Common myeloid progenitor, CD34-positive (primary cell): ENCODE measurements at regions not wholly inside any gene's neighbourhood (a gene's known extent, or its start where the extent isn't known, plus 50 kb on each side); places are given as distances from the start of the nearest gene placed in this dataset.

ENCODE experiments used
- CTCF ChIA-PET: fragments of 350-600 bp; sonication (Branson Sonifier 250); formaldehyde crosslinking; loops from one replicate; lab custom pipeline; 2021; ENCODE audit warnings: antibody characterized with exemption; lab: Charles Lee
- POLR2A ChIA-PET: fragments of 350-600 bp; sonication (Branson Sonifier 250); formaldehyde crosslinking; loops from one replicate; lab custom pipeline; 2021; ENCODE audit warnings: antibody characterized with exemption; lab: Charles Lee
- DNase-seq, 3 donors: peaks; one replicate each; pipeline versions ENCODE4 v3.0.0 to v3.0.0-alpha.2; 2013
- H3K27ac ChIP-seq, 2 experiments: 1 replicate in 1 of 2; 2 replicates in 1 of 2; pipeline ENCODE4 v1.7.0; 2013; ENCODE audit warnings: inconsistent platforms in 2 of 2, low read length in 2 of 2, mild to moderate bottlenecking in 2 of 2, low read depth in 1 of 2, moderate library complexity in 1 of 2; ENCODE audit not compliant: severe bottlenecking in 2 of 2, insufficient read depth in 1 of 2, poor library complexity in 1 of 2
- H3K27me3 ChIP-seq, 5 experiments: replicated peaks in 2 of 5; 1 replicate in 3 of 5; 2 replicates in 2 of 5; pipeline versions ENCODE4 v1.6.1 to v1.7.0; 2013; ENCODE audit warnings: low read length in 4 of 5, mild to moderate bottlenecking in 2 of 5, moderate library complexity in 2 of 5, inconsistent platforms in 1 of 5; ENCODE audit not compliant: insufficient read depth in 5 of 5, control insufficient read depth in 4 of 5
- H3K36me3 ChIP-seq, 4 experiments: 1 replicate in 2 of 4; 2 replicates in 2 of 4; pipeline versions ENCODE4 v1.6.1 to v1.7.0; 2013; ENCODE audit warnings: low read length in 3 of 4, control low read depth in 1 of 4, mild to moderate bottlenecking in 1 of 4; ENCODE audit not compliant: control insufficient read depth in 4 of 4, insufficient read depth in 4 of 4
- H3K4me1 ChIP-seq, 4 experiments: 1 replicate in 3 of 4; 2 replicates in 1 of 4; pipeline versions ENCODE4 v1.6.1 to v1.7.1; 2013; ENCODE audit warnings: low read length in 3 of 4, mild to moderate bottlenecking in 3 of 4, control low read depth in 1 of 4, inconsistent platforms in 1 of 4, moderate library complexity in 1 of 4; ENCODE audit not compliant: control insufficient read depth in 4 of 4, insufficient read depth in 4 of 4; ENCODE audit errors: control extremely low read depth in 1 of 4
- H3K4me3 ChIP-seq, 7 experiments: 1 replicate in 4 of 7; 2 replicates in 3 of 7; pipeline versions ENCODE4 v1.5.1 to v1.7.0; 2013; ENCODE audit warnings: mild to moderate bottlenecking in 7 of 7, low read length in 6 of 7, moderate library complexity in 6 of 7, inconsistent platforms in 2 of 7, low read depth in 2 of 7, control low read depth in 1 of 7; ENCODE audit not compliant: insufficient read depth in 4 of 7, control insufficient read depth in 1 of 7; ENCODE audit errors: extremely low read depth in 1 of 7
- H3K9me3 ChIP-seq, 5 experiments: 1 replicate in 4 of 5; 2 replicates in 1 of 5; pipeline versions ENCODE4 v1.6.1 to v1.7.1; 2013; ENCODE audit warnings: low read length in 4 of 5, mild to moderate bottlenecking in 2 of 5, inconsistent platforms in 1 of 5, low read depth in 1 of 5, moderate library complexity in 1 of 5; ENCODE audit not compliant: control insufficient read depth in 4 of 5, insufficient read depth in 2 of 5; ENCODE audit errors: control extremely low read depth in 1 of 5
- WGBS: methylation state at CpG from one replicate; pipeline ENCODE4 v1.1.5; 2013; ENCODE audit not compliant: insufficient coverage; 5-methylcytosine and 5-hydroxymethylcytosine counted together

DNA sequence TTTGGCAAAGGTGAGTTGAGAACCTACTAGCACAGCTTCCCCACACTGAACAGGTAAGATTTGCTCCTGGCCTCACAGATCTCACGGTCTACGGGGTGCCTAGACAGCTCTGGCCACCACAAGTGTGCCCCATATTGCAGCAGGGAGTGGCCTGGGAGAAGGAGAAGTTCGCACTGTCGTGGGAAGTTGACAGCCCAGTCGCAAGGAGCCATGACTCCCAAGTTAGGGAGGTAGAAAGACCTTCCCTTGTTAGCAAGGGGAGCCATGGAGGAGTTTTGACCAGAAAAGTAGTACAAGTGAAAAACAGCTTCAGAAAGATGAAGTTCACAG lies 316.3 kb downstream of the BCL11B start:
- ChIA-PET CTCF (no interaction called here), POLR2A (no interaction called here)
- Histone ChIP-seq H3K36me3 (no peaks in the 10 kb centered on the region), H3K4me3 (no peak overlapping the region), H3K4me1 (no peaks in the 10 kb centered on the region), H3K27me3 (peaks cover 0 to 2% (median 0%) of the 10 kb centered on the region in 5 experiments), H3K27ac (no peak overlapping the region), H3K9me3 (no peaks in the 10 kb centered on the region)
- 92% methylated on average over 3 of the region's 5 CpGs for WGBS
- DNase-seq = no peak

DNA sequence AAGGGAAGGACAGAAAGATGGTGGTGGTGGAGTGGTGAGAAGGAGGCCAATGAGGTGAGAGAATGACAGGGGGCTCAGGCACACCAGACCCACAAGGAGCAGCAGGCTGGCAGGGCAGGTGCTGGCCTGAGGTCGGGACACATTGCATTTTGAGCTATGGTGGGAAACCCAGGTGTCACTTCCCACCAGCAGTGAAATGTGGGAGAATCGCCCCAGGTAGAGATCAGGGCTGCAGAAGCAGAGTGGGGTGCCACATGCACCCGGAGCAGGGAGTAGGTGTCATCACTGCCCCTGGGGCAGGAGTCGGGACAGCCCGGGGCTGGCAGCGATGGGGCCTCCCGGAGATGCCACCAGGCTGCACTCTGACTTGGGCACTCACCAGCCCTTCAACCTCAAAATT lies 315.8 kb downstream of the BCL11B start:
- DNase-seq = no peak
- peaks cover 0 to 2% (median 0%) of the 10 kb centered on the region in 5 experiments for H3K27me3 ChIP-seq
- ChIA-PET POLR2A (no interaction called here), CTCF (no interaction called here)
- no peaks in the 10 kb centered on the region for H3K9me3 ChIP-seq
- no peak overlapping the region for H3K27ac ChIP-seq
- H3K4me3 ChIP-seq = no peak overlapping the region
- no peaks in the 10 kb centered on the region for H3K4me1 ChIP-seq
- 79% methylated on average over 5 of the region's 7 CpGs for WGBS
- H3K36me3 ChIP-seq = no peaks in the 10 kb centered on the region

DNA sequence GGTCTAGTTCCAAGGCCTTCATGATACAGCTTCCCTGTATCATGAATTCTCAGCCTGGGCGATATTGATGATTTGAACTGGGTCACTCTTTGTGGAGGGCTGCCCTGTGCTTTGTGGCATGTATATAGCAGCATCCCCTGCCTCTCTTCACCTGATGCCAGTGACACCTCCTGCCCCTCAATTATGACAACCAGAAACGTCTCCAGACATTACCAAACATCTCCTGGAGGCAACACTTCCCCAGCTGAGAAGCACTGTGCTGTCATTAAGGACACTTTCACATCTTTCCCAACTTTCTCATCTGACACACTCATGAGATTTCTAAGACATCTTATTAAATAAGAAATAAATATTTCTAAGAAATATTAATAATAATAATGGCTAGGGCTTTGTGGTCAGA lies 315.3 kb downstream of the BCL11B start:
- Histone ChIP-seq H3K4me1 (no peaks in the 10 kb centered on the region), H3K36me3 (no peaks in the 10 kb centered on the region), H3K9me3 (no peaks in the 10 kb centered on the region), H3K4me3 (no peak overlapping the region), H3K27ac (no peak overlapping the region), H3K27me3 (peaks cover 0 to 2% (median 0%) of the 10 kb centered on the region in 5 experiments)
- no peak for DNase-seq
- ChIA-PET POLR2A (no interaction called here), CTCF (no interaction called here)
- 100% methylated on average over 1 of the region's 2 CpGs for WGBS

DNA sequence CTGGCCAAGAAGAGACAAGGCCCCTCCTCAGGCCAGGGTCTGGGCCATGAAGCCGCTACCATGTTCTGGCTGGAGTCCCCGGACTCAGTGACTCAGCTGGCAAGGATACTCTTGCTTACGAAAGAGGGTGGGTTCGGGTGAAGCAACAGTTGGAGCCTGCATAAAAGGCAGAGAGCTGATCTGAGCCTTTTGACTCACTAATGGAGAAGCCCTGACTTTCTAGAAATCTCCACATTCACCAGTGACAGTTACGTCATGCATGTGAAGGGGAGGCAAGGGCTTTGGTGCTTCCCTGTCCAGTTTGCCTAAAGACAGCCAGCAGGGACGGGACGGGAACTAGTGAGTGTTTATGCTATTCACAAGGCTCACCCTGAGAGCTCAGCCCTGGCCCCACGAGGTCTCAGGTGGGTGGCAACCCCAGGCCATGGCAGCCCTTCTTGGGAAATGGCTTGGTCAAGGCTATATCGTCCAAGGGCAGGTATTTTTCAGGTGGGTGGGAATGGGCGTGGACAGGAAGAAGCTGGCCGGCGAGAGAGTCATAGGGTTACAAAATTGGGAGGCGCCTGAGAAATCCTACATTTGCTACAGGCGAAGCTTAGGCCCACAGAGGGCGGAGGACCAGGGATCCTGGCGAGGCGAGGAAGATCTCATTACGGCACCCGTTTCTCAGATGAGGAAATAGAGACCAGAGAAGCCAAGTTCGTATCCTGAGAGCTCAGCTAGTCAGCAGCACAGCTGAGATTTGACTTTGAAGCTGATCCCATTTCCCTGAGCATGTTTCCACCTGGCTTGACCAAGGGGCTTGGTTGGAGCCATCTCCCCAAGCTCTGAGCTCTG lies 314.6 kb downstream of the BCL11B start:
- 82% methylated on average over 19 of the region's 20 CpGs for WGBS
- no peak overlapping the region for H3K27ac ChIP-seq
- POLR2A ChIA-PET = no interaction called here
- no peaks in the 10 kb centered on the region for H3K9me3 ChIP-seq
- CTCF ChIA-PET = no interaction called here
- peaks cover 0 to 2% (median 0%) of the 10 kb centered on the region in 5 experiments for H3K27me3 ChIP-seq
- peak in 1 of 3 donors; percentile 1 for DNase-seq
- no peak overlapping the region for H3K4me3 ChIP-seq
- H3K4me1 ChIP-seq = no peaks in the 10 kb centered on the region
- H3K36me3 ChIP-seq = no peaks in the 10 kb centered on the region

DNA sequence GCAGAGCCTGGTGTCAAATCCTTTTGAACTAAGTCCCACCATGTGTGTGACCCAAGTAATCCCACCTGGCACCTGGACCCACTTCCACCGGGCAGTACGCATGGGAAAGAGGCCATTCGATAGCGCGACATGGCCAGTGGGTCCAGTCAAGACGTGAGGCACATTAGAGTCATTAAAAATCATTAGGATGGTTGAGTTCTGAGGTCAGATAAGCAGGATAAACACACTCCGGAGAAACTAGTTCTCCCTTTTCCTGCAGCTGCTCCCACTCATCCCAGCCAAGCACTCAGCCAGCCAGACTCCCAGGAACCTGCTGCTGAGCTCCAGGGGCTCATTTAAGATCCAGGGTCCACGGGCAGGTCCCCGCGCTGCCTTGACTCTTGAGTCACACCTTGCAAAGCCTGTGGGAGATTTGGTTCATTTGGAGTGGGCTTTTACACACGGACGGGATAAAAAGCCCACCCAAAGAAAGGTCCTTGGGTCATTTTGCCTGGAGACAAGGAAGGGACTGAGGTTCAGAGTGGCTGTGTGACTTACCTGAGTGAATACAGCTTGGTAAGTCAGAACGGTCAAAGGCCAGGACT lies 313.9 kb downstream of the BCL11B start:
- Histone ChIP-seq H3K9me3 (no peaks in the 10 kb centered on the region), H3K27me3 (peaks cover 0 to 2% (median 0%) of the 10 kb centered on the region in 5 experiments), H3K27ac (no peak overlapping the region), H3K4me3 (no peak overlapping the region), H3K4me1 (no peaks in the 10 kb centered on the region), H3K36me3 (no peaks in the 10 kb centered on the region)
- DNase-seq = no peak
- POLR2A ChIA-PET = no interaction called here
- CTCF ChIA-PET = no interaction called here
- 77% methylated on average over 6 of the region's 13 CpGs for WGBS

DNA sequence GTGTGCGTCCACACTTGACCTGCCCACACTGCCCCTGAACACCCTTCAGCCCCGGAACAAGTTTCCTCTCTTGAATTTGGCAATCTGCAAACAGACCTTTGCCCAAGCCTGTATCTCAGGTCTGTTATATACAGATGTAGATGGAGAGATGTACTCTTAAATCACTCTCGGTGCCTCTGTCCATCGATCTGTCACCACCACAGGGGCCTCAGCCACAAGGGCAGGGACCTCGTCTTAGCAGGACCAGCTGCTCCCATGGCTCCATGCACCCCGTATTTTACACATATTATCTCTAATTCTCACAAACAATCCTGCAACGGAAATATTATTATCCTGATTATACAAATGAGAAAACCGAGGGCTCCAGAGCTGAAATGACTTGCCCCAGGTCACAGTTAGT lies 313.4 kb downstream of the BCL11B start:
- WGBS = 86% methylated on average over 6 of the region's 8 CpGs
- CTCF ChIA-PET = no interaction called here
- Histone ChIP-seq H3K27me3 (peaks cover 0 to 2% (median 0%) of the 10 kb centered on the region in 5 experiments), H3K36me3 (no peaks in the 10 kb centered on the region), H3K27ac (no peak overlapping the region), H3K9me3 (no peaks in the 10 kb centered on the region), H3K4me3 (no peak overlapping the region), H3K4me1 (no peaks in the 10 kb centered on the region)
- POLR2A ChIA-PET = no interaction called here
- DNase-seq = no peak

DNA sequence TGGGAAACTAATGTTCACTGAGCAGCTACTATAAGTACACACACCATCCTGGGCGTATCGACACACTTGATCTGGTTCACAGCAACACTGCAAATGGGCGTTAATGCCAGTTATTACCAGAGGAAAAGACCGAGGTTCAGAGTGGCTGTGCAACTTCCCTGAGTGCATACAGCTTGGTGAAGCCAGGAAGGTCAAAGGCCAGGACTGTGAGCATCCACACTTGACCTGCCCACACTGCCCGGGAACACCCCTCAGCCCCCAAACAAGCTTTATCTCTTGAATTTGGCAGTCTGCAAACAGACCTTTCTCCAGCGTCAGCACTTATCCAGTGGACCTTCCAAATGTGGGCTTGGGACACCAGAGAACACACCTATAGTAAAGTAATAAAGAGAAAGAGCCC lies 312.6 kb downstream of the BCL11B start:
- peaks cover 0 to 2% (median 0%) of the 10 kb centered on the region in 5 experiments for H3K27me3 ChIP-seq
- no peaks in the 10 kb centered on the region for H3K9me3 ChIP-seq
- ChIA-PET POLR2A (no interaction called here), CTCF (no interaction called here)
- 91% methylated on average over 5 of the region's 6 CpGs for WGBS
- no peaks in the 10 kb centered on the region for H3K36me3 ChIP-seq
- no peaks in the 10 kb centered on the region for H3K4me1 ChIP-seq
- no peak overlapping the region for H3K27ac ChIP-seq
- H3K4me3 ChIP-seq = no peak overlapping the region
- no peak for DNase-seq
